SJSA1 (cell line): ENCODE measurements at regions not wholly inside any gene's neighbourhood (a gene's known extent, or its start where the extent isn't known, plus 50 kb on each side); places are given as distances from the start of the nearest gene placed in this dataset.

Source experiments
- DNase-seq, 2 experiments: peaks; one replicate each; pipeline ENCODE4 v3.0.0-alpha.2; 2015 to 2020; ENCODE audit warnings: low spot score in 2 of 2, low read depth in 1 of 2
- H3K27ac ChIP-seq: fragments of 250-450 bp; sonication (Bioruptor Pico); 2 replicates; pipeline ENCODE4 v1.5.1; 2020; ENCODE audit warnings: mild to moderate bottlenecking, moderate library complexity
- H3K27me3 ChIP-seq: fragments of 250-450 bp; sonication (Bioruptor Pico); replicated peaks from 2 replicates; pipeline ENCODE4 v1.5.1; 2020; ENCODE audit warnings: mild to moderate bottlenecking, moderate library complexity
- H3K36me3 ChIP-seq: fragments of 250-450 bp; sonication (Bioruptor Pico); 2 replicates; pipeline ENCODE4 v1.5.1; 2020; ENCODE audit warnings: mild to moderate bottlenecking
- H3K4me1 ChIP-seq: fragments of 250-450 bp; sonication (Bioruptor Pico); replicated peaks from 2 replicates; pipeline ENCODE4 v1.6.1; 2021; ENCODE audit warnings: mild to moderate bottlenecking
- H3K4me3 ChIP-seq: fragments of 250-450 bp; sonication (Bioruptor Pico); 2 replicates; pipeline ENCODE4 v1.5.1; 2020; ENCODE audit warnings: mild to moderate bottlenecking
- H3K9me3 ChIP-seq: fragments of 250-450 bp; sonication (Bioruptor Pico); replicated peaks from 2 replicates; pipeline ENCODE4 v1.5.1; 2020; ENCODE audit warnings: mild to moderate bottlenecking

DNA sequence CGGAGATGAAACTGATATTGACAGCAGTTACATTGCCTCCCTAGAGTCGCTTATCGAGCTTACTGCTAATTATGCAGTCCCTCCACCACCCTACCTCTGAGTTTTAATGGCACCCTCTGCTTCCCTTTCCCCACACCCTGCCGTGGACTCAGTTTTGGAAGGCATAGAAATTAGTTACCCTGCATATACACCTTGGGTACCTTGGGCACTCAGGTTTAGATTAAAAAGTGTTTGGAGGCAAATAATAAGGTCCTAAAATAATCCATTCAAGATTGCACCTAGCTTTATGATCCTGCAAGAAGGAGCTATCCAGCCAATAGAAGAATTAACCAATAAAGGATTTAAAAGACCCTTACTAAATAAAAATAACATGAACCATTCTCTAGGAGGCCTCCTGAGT, 117.8 kb upstream of the AGBL1 start:
- Histone ChIP-seq H3K36me3 (no peaks in the 10 kb centered on the region), H3K4me1 (peaks cover 17% of the 10 kb centered on the region), H3K9me3 (no peaks in the 10 kb centered on the region), H3K4me3 (no peak overlapping the region), H3K27me3 (no peaks in the 10 kb centered on the region), H3K27ac (no peak overlapping the region)
- DNase-seq = no peak

DNA sequence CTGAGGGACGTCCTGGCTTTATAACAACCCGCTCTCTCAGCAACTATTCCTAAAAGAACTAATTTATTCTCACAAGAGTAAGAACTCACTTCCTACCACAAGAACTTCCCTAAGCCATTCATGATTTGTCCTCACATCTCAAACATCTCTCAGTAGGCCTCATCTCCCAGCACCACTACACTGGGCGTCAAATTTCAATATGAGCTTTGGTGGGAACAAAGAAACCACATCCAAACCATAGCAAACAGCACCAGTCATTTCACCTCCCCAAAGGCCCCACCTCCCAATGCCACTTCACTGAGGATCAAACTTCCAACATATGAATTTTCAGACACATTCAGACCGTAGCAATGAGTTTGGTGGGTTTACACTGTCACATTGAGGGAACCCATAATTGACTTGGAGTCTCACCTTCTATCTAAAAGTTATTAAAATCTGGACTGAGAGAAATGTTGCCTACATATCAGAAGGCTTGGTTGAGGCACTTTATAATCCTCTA, 116.4 kb upstream of the AGBL1 start:
- no peak for DNase-seq
- Histone ChIP-seq H3K27me3 (no peaks in the 10 kb centered on the region), H3K36me3 (no peaks in the 10 kb centered on the region), H3K9me3 (no peaks in the 10 kb centered on the region), H3K27ac (no peak overlapping the region), H3K4me3 (no peak overlapping the region), H3K4me1 (peaks cover 10% of the 10 kb centered on the region)

DNA sequence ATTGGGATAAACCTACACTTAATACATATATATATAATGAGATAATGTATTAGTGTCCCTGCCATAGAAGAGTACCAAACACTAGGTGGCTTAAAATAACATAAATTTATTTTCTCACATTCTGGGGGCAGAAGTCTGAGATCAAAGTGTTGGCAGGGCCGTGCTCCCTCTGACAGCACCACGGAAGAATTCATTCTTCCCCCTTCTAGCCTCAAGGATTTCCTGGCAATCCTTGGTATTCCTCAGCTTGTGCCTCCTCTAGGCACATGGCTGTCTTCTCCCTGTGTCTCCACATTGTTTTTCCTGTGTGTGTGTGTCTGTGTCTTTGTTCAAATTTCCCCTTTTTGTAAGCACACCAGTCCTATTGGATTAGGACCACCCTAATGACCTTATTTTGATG, 115.2 kb upstream of the AGBL1 start:
- Histone ChIP-seq H3K27ac (peak overlapping the region; percentile 44), H3K4me1 (peaks cover 10% of the 10 kb centered on the region), H3K27me3 (no peaks in the 10 kb centered on the region), H3K36me3 (no peaks in the 10 kb centered on the region), H3K4me3 (no peak overlapping the region), H3K9me3 (no peaks in the 10 kb centered on the region)
- DNase-seq = peak; percentile 48 to 64

DNA sequence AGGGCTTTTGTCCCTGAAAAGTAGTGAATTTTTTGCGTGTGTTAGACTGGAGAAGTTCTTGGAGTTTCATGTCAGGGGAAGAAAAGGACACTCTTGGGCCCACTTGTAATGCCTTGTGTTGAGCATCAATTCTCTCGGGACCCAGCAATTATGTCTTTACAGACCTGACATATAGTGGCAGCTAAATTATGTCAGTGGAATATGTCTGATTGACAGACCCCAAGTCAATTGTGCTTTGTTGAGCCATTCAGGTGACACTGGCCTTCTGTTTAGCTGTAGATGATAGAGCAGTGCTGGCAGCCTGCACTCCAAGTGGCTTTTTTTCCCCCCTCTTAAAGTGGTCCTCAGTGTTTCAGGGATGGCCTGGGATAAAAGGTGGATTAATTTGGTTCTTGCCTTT, 112.1 kb upstream of the AGBL1 start:
- Histone ChIP-seq H3K27ac (no peak overlapping the region), H3K36me3 (no peaks in the 10 kb centered on the region), H3K4me1 (peaks cover 10% of the 10 kb centered on the region), H3K4me3 (no peak overlapping the region), H3K9me3 (no peaks in the 10 kb centered on the region), H3K27me3 (no peaks in the 10 kb centered on the region)
- no peak for DNase-seq

DNA sequence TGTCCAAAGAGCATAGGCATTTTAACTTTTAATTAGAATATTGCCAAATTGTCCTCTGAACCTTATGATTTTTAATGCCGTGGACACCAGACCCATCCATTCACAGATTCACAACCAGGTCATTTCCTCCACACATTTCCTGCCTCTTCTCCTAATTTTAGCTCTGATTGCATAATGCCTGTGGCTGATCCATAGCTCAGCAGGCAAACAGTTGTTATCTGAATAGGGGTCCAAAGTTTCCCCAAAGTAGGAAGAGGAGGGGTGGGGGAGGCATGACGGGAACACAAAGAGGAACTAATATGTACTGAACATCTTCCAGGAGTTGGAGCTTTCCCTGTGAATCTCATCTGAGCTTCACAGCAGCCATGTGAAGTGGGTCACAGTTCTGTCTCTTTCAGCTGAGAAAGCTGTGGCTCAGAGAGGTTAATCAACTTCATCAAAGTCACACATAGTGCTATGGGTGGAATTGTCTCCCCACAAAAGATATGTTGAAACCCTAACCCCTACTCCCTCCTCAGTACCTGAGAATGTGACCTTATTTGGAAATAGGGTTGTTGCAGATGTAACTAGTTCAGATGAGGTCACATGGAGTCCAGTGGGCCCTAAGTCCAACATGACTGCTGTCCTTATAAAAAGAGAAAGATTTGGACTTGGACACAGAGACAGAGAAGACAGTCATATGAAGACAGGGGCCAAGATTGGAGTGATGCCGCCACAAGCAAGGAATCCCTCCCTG, 106.7 kb upstream of the AGBL1 start:
- Histone ChIP-seq H3K9me3 (no peaks in the 10 kb centered on the region), H3K4me3 (no peak overlapping the region), H3K27ac (no peak overlapping the region), H3K36me3 (no peaks in the 10 kb centered on the region), H3K27me3 (no peaks in the 10 kb centered on the region), H3K4me1 (peaks cover 23% of the 10 kb centered on the region)
- no peak for DNase-seq

DNA sequence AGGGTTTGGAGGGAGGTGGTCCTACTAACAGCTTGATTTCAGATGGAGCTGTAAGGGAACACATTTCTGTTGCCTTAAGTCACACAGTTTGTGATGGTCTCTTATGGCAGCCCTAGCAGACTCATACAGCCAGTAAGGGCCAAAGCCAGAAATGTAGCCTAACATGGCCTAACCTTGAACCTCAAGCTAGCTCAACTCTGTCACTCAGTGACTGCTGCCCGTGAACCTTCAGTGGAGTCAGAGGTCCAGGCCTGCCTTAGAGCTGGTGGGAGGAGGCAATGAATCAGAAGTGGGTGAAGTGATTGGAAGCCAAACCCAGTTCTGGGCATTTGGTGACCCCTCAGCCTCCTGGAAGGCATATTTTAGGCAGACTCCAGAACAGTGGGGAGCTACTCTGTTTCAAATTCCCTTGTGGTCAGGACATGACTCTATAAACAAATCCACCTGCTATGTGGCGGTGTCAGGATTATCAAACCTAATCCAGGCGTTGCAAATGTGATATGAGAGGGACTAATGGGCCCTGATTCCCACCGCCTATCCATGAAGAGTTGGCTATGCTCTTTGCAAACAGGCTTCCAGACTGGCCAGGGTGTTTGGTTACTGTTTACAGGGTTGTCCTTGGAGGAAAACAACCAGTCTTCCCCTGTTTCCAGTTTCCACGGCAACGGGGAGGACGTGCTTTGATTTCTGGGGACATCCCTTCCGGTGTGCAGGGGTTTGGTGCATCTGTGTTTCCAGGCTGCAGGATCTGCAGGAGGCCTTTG, 105.9 kb upstream of the AGBL1 start:
- no peak for DNase-seq
- H3K4me1 ChIP-seq = peaks cover 23% of the 10 kb centered on the region
- 0 out of 2 replicates have a peak overlapping the region, but pooled peaks have one; percentile 18 for H3K27ac ChIP-seq
- no peaks in the 10 kb centered on the region for H3K27me3 ChIP-seq
- no peak overlapping the region for H3K4me3 ChIP-seq
- no peaks in the 10 kb centered on the region for H3K9me3 ChIP-seq
- no peaks in the 10 kb centered on the region for H3K36me3 ChIP-seq

DNA sequence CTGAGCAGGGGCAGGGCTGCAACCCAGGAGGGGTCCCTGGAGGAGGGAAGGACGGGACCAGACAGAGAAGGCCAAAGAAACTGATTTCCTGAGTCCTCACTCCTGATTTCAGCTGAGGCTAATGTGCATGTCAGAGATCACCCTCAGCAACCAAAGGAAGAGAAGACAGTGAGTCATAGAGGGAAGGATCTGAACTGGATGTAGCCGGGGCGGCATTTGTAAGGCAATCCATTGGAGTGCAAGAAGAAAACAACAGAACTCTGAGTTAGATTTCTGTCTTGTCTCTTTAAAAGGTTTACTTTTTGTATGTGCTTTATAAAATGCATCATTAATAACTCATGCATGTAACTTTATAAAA, 105.3 kb upstream of the AGBL1 start:
- peaks cover 23% of the 10 kb centered on the region for H3K4me1 ChIP-seq
- no peak overlapping the region for H3K4me3 ChIP-seq
- H3K27me3 ChIP-seq = no peaks in the 10 kb centered on the region
- 0 out of 2 replicates have a peak overlapping the region, but pooled peaks have one; percentile 18 for H3K27ac ChIP-seq
- H3K36me3 ChIP-seq = no peaks in the 10 kb centered on the region
- peak in 1 of 2 experiments; percentile 33 for DNase-seq
- no peaks in the 10 kb centered on the region for H3K9me3 ChIP-seq

DNA sequence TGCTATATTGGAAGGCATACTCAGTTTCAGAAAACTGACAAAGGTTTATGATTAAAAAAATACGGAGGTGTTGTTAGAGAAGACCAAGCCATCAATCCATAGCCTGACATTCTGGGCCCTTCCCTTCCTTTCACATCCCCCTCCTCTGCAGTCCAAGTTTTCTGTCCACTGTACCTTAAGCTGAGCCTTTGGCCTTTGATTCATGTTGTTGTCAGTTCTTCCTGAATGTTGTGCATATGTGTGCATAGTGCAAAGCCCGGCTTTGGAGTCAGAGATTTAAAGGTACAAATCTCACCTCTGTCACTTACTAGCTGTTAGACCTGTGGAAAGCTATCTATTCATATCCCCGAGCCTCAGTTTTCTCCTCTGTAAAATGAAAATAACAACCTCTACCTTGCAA, 104.9 kb upstream of the AGBL1 start:
- no peaks in the 10 kb centered on the region for H3K27me3 ChIP-seq
- H3K4me3 ChIP-seq = no peak overlapping the region
- no peaks in the 10 kb centered on the region for H3K9me3 ChIP-seq
- no peak for DNase-seq
- H3K27ac ChIP-seq = no peak overlapping the region
- H3K36me3 ChIP-seq = no peaks in the 10 kb centered on the region
- peaks cover 23% of the 10 kb centered on the region for H3K4me1 ChIP-seq

DNA sequence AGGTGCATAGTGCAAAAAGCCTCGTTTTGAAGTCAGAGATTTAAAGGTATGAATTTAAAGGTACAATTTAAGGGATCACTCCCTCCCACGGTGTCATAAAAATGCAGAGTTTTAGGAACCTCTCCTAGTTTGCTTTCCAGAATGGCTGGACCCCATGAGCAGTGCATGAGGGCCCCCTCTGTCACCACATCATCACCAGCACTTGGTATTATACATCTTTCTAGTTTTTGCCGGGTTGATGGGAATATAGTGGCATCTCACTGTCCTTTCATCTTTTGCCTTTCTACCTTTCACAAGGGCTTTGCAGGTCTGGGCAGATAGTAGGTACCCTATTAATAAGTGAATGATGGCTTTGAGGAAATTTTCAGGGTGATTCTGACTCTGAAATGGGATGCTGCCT, 103.6 kb upstream of the AGBL1 start:
- no peak overlapping the region for H3K4me3 ChIP-seq
- H3K36me3 ChIP-seq = no peaks in the 10 kb centered on the region
- no peaks in the 10 kb centered on the region for H3K27me3 ChIP-seq
- no peak for DNase-seq
- H3K4me1 ChIP-seq = peaks cover 32% of the 10 kb centered on the region
- H3K27ac ChIP-seq = no peak overlapping the region
- no peaks in the 10 kb centered on the region for H3K9me3 ChIP-seq

DNA sequence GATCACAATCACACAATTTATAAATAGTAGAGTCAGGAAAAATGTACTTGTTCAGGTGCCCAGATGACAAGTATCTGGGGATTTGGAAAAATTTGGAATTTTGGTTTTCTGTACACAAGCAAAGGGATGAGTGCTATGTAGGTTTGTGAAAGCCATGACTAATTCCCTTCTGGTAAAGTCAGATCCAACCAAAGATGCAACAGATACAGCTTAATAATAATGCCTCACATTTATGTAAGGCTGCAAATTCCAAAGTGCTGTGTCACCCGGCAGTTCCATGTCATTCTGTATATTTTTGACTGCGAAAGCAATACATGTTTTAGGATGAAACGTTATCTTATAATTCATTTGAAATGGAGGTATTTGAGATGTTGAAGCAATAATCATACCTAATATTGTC, 102.7 kb upstream of the AGBL1 start:
- H3K9me3 ChIP-seq = no peaks in the 10 kb centered on the region
- H3K4me1 ChIP-seq = peaks cover 32% of the 10 kb centered on the region
- no peaks in the 10 kb centered on the region for H3K27me3 ChIP-seq
- no peak overlapping the region for H3K4me3 ChIP-seq
- peak in 1 of 2 experiments; percentile 57 for DNase-seq
- no peaks in the 10 kb centered on the region for H3K36me3 ChIP-seq
- no peak overlapping the region for H3K27ac ChIP-seq

DNA sequence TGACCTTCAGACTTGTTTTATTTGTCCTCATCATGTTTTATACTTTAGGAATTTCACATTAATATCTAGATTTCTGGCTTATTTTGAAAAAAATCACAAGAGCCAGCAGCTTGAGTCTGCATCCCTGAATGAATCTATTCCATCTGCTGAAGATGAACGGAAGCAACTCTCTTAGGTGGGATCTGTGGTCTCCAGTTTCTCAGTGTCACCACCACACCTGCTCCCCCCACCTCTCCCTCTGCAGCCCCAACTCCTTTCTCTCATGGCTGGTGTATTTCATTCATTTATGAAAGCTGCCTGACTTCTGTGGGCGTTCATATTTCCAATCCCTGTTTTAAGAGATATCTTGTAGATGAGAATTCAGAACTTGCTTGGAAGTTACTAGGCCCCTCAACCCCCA, 102.1 kb upstream of the AGBL1 start:
- Histone ChIP-seq H3K27ac (no peak overlapping the region), H3K9me3 (no peaks in the 10 kb centered on the region), H3K36me3 (no peaks in the 10 kb centered on the region), H3K4me1 (peaks cover 32% of the 10 kb centered on the region), H3K4me3 (no peak overlapping the region), H3K27me3 (no peaks in the 10 kb centered on the region)
- no peak for DNase-seq

DNA sequence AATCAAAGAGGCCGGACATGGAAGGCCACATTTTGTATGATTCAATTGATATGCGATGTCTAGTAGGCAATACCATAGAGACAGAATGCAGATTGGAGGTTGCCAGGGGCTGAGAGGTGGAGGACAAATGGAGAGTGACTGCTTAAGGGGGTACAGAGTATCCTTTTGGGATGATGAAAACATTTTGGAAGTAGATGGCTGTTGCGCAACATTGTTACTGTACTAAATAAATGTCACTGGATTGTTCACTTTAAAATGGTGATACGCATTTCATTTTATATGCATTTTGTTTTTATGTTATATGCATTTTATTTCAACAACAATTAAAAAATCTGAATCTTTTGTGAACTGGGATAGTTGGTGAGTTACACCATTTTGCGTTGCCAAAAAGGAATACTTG, 99.7 kb upstream of the AGBL1 start:
- H3K36me3 ChIP-seq = no peaks in the 10 kb centered on the region
- H3K4me3 ChIP-seq = no peak overlapping the region
- no peak for DNase-seq
- H3K4me1 ChIP-seq = peaks cover 23% of the 10 kb centered on the region
- no peaks in the 10 kb centered on the region for H3K9me3 ChIP-seq
- H3K27me3 ChIP-seq = no peaks in the 10 kb centered on the region
- no peak overlapping the region for H3K27ac ChIP-seq

DNA sequence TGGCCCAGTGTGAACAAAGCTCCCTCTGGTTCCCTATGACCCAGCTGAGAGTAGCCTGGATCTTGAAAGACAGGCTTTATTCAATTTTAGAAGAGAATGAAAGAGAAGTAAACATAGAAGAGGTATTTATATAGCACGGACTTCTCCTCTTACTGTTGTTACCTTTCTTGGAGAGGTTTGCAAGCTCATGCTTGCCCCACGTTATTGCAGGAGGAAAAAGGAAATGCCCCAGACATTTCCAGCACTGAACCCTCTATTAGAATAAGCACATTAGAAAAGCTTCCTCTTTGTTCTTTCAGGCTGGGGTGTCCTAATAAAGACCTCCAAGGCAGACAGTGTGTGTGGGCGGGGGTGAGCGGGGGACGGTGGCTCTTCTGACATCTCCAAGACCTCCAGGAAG, 98.7 kb upstream of the AGBL1 start:
- no peaks in the 10 kb centered on the region; the same call in 1 of the 2 replicates for H3K9me3 ChIP-seq
- H3K4me1 ChIP-seq = peaks cover 20% of the 10 kb centered on the region
- no peaks in the 10 kb centered on the region for H3K36me3 ChIP-seq
- no peaks in the 10 kb centered on the region for H3K27me3 ChIP-seq
- DNase-seq = peak in 1 of 2 experiments; percentile 9
- peak overlapping the region; percentile 22; the same call in 1 of the 2 replicates for H3K27ac ChIP-seq
- H3K4me3 ChIP-seq = no peak overlapping the region

DNA sequence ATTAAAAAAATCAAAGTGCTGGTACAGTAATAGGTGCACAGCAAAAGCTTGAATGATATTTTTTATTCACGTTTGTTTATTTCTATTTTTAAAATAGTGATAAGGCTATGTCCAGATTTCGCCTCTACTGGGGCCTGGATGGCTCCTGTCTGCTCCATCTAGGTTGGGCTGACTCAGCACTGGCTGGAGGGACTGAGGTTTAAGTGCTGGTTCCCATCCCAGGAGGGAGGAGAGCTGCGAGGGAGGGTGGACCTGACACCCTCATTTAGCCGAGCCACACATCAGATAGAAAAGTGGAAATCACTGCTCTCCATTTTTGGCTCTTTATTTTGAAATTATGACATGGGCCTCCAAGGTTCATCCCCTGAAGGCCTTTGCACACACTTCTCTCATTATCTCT, 95.4 kb upstream of the AGBL1 start:
- Histone ChIP-seq H3K4me1 (peaks cover 8% of the 10 kb centered on the region), H3K9me3 (no peaks in the 10 kb centered on the region; the same call in 1 of the 2 replicates), H3K27me3 (no peaks in the 10 kb centered on the region), H3K27ac (no peak overlapping the region), H3K4me3 (no peak overlapping the region), H3K36me3 (no peaks in the 10 kb centered on the region)
- DNase-seq = no peak
